ENCODE measurements at regions not wholly inside any gene's neighbourhood (a gene's known extent, or its start where the extent isn't known, plus 50 kb on each side); places are given as distances from the start of the nearest gene placed in this dataset.

DNA sequence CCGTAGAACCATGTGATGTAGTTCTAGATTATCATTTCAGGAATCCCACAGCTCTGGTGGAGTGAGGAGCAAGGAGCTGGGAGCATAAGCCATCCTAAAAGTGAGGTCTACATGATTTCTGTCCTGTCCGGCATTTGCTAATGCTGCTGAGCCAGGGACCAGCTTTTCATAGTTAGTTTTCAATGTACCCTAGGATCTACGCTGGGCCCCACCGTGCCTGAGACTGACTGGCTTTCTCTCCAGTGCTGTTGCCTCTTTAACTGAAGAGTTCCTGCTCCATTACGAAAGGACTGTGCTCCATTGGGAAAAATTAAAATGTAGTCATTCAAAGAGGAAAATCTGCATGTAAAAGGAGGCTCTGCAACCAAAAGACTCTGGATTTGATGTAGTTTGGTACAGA is 634.8 kb downstream of the DMRTA1 start:
- H3K4me1 ChIP-seq, result no peaks in the 10 kb centered on the region
- no peaks in the 10 kb centered on the region for H3K27me3 ChIP-seq
- H3K4me3 ChIP-seq, result no peak overlapping the region
- WGBS, 2 donors, result 80 to 86% methylated on average over 4 to 5 of the region's 5 CpGs
- intact Hi-C loops (cut with DNase I), result no loop called here
- no peaks in the 10 kb centered on the region for H3K9me3 ChIP-seq
- TF ChIP-seq CTCF (IDR thresholded peaks at IDR 0.05) (no peak), POLR2A (IDR thresholded peaks at IDR 0.05) (no peak)
- no peak overlapping the region for H3K27ac ChIP-seq
- H3K36me3 ChIP-seq, result no peaks in the 10 kb centered on the region
- no peak for DNase-seq

- H3K4me3 ChIP-seq, result no peak overlapping the region
- H3K36me3 ChIP-seq, result no peaks in the 10 kb centered on the region
- intact Hi-C loops (cut with DNase I), result no loop called here
- WGBS, 2 donors, result 71 to 86% methylated on average over 3 to 4 of the region's 5 CpGs
- TF ChIP-seq CTCF (IDR thresholded peaks at IDR 0.05) (no peak), POLR2A (IDR thresholded peaks at IDR 0.05) (no peak)
- no peaks in the 10 kb centered on the region for H3K9me3 ChIP-seq
- H3K27me3 ChIP-seq, result no peaks in the 10 kb centered on the region
- H3K4me1 ChIP-seq, result no peaks in the 10 kb centered on the region
- H3K27ac ChIP-seq, result no peak overlapping the region
- no peak for DNase-seq
Observed at GRCh38 chr9:23088932-23089364, 642.3 kb downstream of the DMRTA1 start.

GRCh38 chr9:23117616-23118015 is 671.0 kb downstream of the DMRTA1 start:
- intact Hi-C loops (cut with DNase I), result no loop called here
- H3K4me1 ChIP-seq, result no peaks in the 10 kb centered on the region
- H3K27ac ChIP-seq, result no peak overlapping the region
- WGBS, 2 donors, result 55 to 68% methylated on average over 2 of the region's 2 CpGs
- no peak for TF ChIP-seq CTCF (IDR thresholded peaks at IDR 0.05)
- TF ChIP-seq POLR2A (IDR thresholded peaks at IDR 0.05), result no peak
- H3K9me3 ChIP-seq, result no peaks in the 10 kb centered on the region
- DNase-seq, result no peak
- no peaks in the 10 kb centered on the region for H3K36me3 ChIP-seq
- no peak overlapping the region for H3K4me3 ChIP-seq
- no peaks in the 10 kb centered on the region for H3K27me3 ChIP-seq

DNA sequence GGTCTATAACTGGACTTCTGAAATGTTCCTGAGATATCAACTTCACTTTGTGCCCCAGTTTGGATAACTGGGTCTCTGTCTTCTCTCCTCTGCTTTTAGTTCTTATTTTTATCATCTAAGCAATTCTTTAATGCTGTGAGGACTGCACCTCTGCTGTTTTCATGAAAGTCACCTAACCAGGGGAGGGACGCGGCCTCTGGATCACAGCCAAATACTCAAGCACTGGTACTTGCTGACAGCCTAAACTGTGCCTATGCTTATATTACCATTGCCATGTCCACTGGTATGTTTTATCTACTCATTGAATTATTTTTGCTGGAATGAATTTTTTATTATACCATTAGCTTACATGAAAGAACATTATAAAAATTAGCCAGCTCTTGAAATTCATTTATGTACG is 674.0 kb downstream of the DMRTA1 start:
- no peak overlapping the region for H3K27ac ChIP-seq
- intact Hi-C loops (cut with DNase I), result no loop called here
- no peaks in the 10 kb centered on the region for H3K27me3 ChIP-seq
- DNase-seq, result no peak
- H3K36me3 ChIP-seq, result no peaks in the 10 kb centered on the region
- WGBS, 2 donors, result 71 to 83% methylated on average over 3 of the region's 3 CpGs
- no peak overlapping the region for H3K4me3 ChIP-seq
- no peaks in the 10 kb centered on the region for H3K9me3 ChIP-seq
- no peaks in the 10 kb centered on the region for H3K4me1 ChIP-seq
- TF ChIP-seq POLR2A (IDR thresholded peaks at IDR 0.05) (no peak), CTCF (IDR thresholded peaks at IDR 0.05) (no peak)

- Histone ChIP-seq H3K4me1 (no peaks in the 10 kb centered on the region), H3K9me3 (no peaks in the 10 kb centered on the region), H3K27ac (no peak overlapping the region), H3K27me3 (no peaks in the 10 kb centered on the region), H3K36me3 (no peaks in the 10 kb centered on the region), H3K4me3 (no peak overlapping the region)
- no peak for DNase-seq
- no peak for TF ChIP-seq POLR2A (IDR thresholded peaks at IDR 0.05)
- TF ChIP-seq CTCF (IDR thresholded peaks at IDR 0.05), result peak in 4 of 6 experiments; percentile 24 to 55 (median 48)
- intact Hi-C loops (cut with DNase I), result no loop called here
- WGBS, 2 donors, result 67 to 72% methylated on average over 5 of the region's 5 CpGs
Observed at GRCh38 chr9:23123048-23123632, 676.5 kb downstream of the DMRTA1 start.
